Endothelial cell of umbilical vein (primary cell): ENCODE measurements at regions not wholly inside any gene's neighbourhood (a gene's known extent, or its start where the extent isn't known, plus 50 kb on each side); places are given as distances from the start of the nearest gene placed in this dataset.
"Not testable (repeated sequence)": the region's sequence is repeated elsewhere in the genome, so short reads cannot be mapped to it uniquely, and the experiment has no call there.

Source experiments
- BruUV-seq: library from RNA; stranded (reverse); fragments of 400-500 nt; replicated peaks from 2 replicates; lab custom pipeline; 2021; lab: Mats Ljungman, UMichigan
- CTCF ChIA-PET: fragments of 300-600, 350-600 bp; sonication (Branson Sonifier 250); formaldehyde crosslinking; loops from one replicate; lab custom pipeline; 2021; ENCODE audit warnings: antibody characterized with exemption, inconsistent platforms; lab: Charles Lee
- POLR2A ChIA-PET: fragments of 300-600, 350-600 bp; sonication (Branson Sonifier 250); formaldehyde crosslinking; loops from one replicate; lab custom pipeline; 2021; ENCODE audit warnings: antibody characterized with exemption, inconsistent platforms; lab: Charles Lee
- DNase-seq: peaks from one replicate; pipeline ENCODE4 v3.0.0-alpha.2; 2011; ENCODE audit warnings: low read depth, low spot score
- FAIRE-seq: peaks from 2 replicates; lab custom pipeline; 2011; peaks lifted over from hg19 to GRCh38; lab: Jason Lieb, UNC
- H2AFZ ChIP-seq: 2 replicates; pipeline ENCODE4 v1.6.0; 2012; ENCODE audit warnings: low read depth, low read length, control low read depth, inconsistent platforms
- H3K27ac ChIP-seq: 2 replicates; pipeline ENCODE4 v1.5.1; 2011; ENCODE audit warnings: low read depth, mild to moderate bottlenecking, control low read depth, low read length, moderate library complexity; ENCODE audit not compliant: insufficient read depth
- H3K27me3 ChIP-seq, 2 experiments: 2 replicates each; pipeline versions ENCODE4 v1.6.0 to v1.6.1; 2011; ENCODE audit warnings: low read length in 2 of 2, mixed read lengths in 1 of 2; ENCODE audit not compliant: control insufficient read depth in 2 of 2, insufficient read depth in 2 of 2
- H3K36me3 ChIP-seq, 2 experiments: 2 replicates in 1 of 2; 3 replicates in 1 of 2; pipeline ENCODE4 v1.5.1; 2011; ENCODE audit warnings: low read length in 2 of 2, mild to moderate bottlenecking in 1 of 2, moderate library complexity in 1 of 2; ENCODE audit not compliant: control insufficient read depth in 2 of 2, insufficient read depth in 2 of 2; ENCODE audit errors: extremely low read depth in 1 of 2
- H3K4me1 ChIP-seq: 3 replicates; pipeline ENCODE4 v1.5.1; 2011; ENCODE audit warnings: mild to moderate bottlenecking, low read length; ENCODE audit not compliant: control insufficient read depth, insufficient read depth; ENCODE audit errors: extremely low read depth
- H3K4me2 ChIP-seq: 2 replicates; pipeline ENCODE4 v1.6.1; 2011; ENCODE audit warnings: low read length, control low read depth, mixed read lengths; ENCODE audit not compliant: insufficient read depth
- H3K4me3 ChIP-seq, 3 experiments: fragments of 200-600 bp in 1 of 3; sonication (generic), shearing (Covaris generic) in 1 of 3; replicated peaks in 1 of 3; 2 replicates each; pipeline ENCODE4 v1.5.1; 2011 to 2016; ENCODE audit warnings: control low read depth in 3 of 3, low read length in 3 of 3, mild to moderate bottlenecking in 2 of 3, inconsistent platforms in 1 of 3, low read depth in 1 of 3, moderate library complexity in 1 of 3; ENCODE audit not compliant: insufficient read depth in 1 of 3
- H3K79me2 ChIP-seq: 2 replicates; pipeline ENCODE4 v1.6.0; 2012; ENCODE audit warnings: low read length, inconsistent platforms; ENCODE audit not compliant: control insufficient read depth, insufficient read depth
- H3K9ac ChIP-seq: replicated peaks from 2 replicates; pipeline ENCODE3; 2011; ENCODE audit warnings: low read length, control low read depth; ENCODE audit not compliant: insufficient read depth; ENCODE audit errors: extremely low read depth
- H3K9me1 ChIP-seq: replicated peaks from 3 replicates; pipeline ENCODE4 v1.6.0; 2011; ENCODE audit warnings: mild to moderate bottlenecking, low read length; ENCODE audit not compliant: control insufficient read depth, insufficient read depth; ENCODE audit errors: extremely low read depth
- H3K9me3 ChIP-seq: replicated peaks from 2 replicates; pipeline ENCODE4 v1.5.1; 2012; ENCODE audit warnings: low read length, inconsistent platforms; ENCODE audit not compliant: control insufficient read depth, insufficient read depth
- H4K20me1 ChIP-seq: replicated peaks from 2 replicates; pipeline ENCODE3; 2011; ENCODE audit warnings: mild to moderate bottlenecking, low read length; ENCODE audit not compliant: control insufficient read depth, insufficient read depth; ENCODE audit errors: extremely low read depth
- CTCF ChIP-seq, 2 donors: IDR thresholded peaks; 1 replicate in 1 of 2; 2 replicates in 1 of 2; pipeline ENCODE4 v1.5.1; 2011; ENCODE audit warnings: low read length in 2 of 2, mild to moderate bottlenecking in 2 of 2, moderate library complexity in 2 of 2, control low read depth in 1 of 2, inconsistent platforms in 1 of 2, low read depth in 1 of 2; ENCODE audit not compliant: insufficient read depth in 1 of 2; ENCODE audit errors: extremely low read depth in 1 of 2
- EZH2 ChIP-seq: IDR thresholded peaks from 2 replicates; pipeline ENCODE4 v1.6.1; 2012; ENCODE audit warnings: borderline replicate concordance, low read depth, mild to moderate bottlenecking, moderate library complexity, low read length, inconsistent platforms; ENCODE audit not compliant: severe bottlenecking
- GATA2 ChIP-seq: IDR thresholded peaks from 2 replicates; pipeline ENCODE4 v1.7.0; 2011; ENCODE audit warnings: low read depth, mild to moderate bottlenecking, moderate library complexity, mixed read lengths, low read length; ENCODE audit not compliant: insufficient read length, insufficient read depth
- JUN ChIP-seq: IDR thresholded peaks from 2 replicates; pipeline ENCODE4 v1.6.1; 2011; ENCODE audit warnings: borderline replicate concordance, low read depth; ENCODE audit not compliant: insufficient read length, insufficient read depth
- MYC ChIP-seq: IDR thresholded peaks from one replicate; pipeline ENCODE4 v1.6.1; 2011; ENCODE audit warnings: mild to moderate bottlenecking, low read depth, low read length
- POLR2A ChIP-seq: IDR thresholded peaks from 2 replicates; pipeline ENCODE4 v1.6.1; 2012; ENCODE audit warnings: low read depth, mild to moderate bottlenecking, control low read depth, low read length
- POLR2AphosphoS5 ChIP-seq: IDR thresholded peaks from 2 replicates; pipeline ENCODE4 v1.6.1; 2012; ENCODE audit warnings: low read depth, mild to moderate bottlenecking, control low read depth, low read length, moderate library complexity; ENCODE audit not compliant: insufficient read depth
- dilution Hi-C: fragments of 300-500 bp; cut with MboI; formaldehyde crosslinking; loops from one replicate; pipeline ENCODE4 v1.15.0; 2019; ENCODE audit warnings: low sequenced_read_pairs; ENCODE audit not compliant: extremely low pct_ligation_motif_present
- intact Hi-C: fragments of 100-400 bp; cut with micrococcal nuclease; formaldehyde crosslinking; loops from one replicate; pipeline ENCODE4 v1.10.0; 2022
- TF ChIP-seq, protein P1 (sequence below): IDR thresholded peaks from 2 replicates; pipeline ENCODE4 v1.6.1; 2011; ENCODE audit not compliant: insufficient read depth, insufficient read length

DNA sequence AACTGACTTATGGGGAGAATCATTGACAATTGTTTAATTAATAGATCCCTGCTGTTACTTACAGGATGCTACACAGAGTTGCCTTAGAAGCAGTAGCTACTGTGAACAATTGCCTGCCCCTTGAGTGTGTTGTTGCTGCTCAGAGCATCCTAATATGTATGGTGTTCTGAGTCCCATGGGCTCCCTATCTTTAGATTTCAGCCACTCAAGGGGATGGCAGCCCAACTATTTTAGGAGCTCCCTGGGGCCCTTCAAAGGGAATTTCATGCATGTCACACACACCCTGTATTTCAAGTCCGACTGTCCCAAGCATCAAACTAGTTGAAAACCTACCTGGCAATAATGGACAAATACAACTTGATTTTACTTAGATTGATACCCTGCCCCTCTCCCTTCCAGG, 111.2 kb downstream of the NOC3L start:
- ChIA-PET CTCF (no interaction called here), POLR2A (no interaction called here)
- no peaks in the 10 kb centered on the region for H3K9me1 ChIP-seq
- no peaks in the 10 kb centered on the region for H3K79me2 ChIP-seq
- no peak overlapping the region for H3K27ac ChIP-seq
- no peaks in the 10 kb centered on the region for H3K36me3 ChIP-seq
- FAIRE-seq (no peak), DNase-seq (no peak)
- no peaks in the 10 kb centered on the region for H3K9me3 ChIP-seq
- BruUV-seq = no TSS peak
- H4K20me1 ChIP-seq = no peaks in the 10 kb centered on the region
- H3K4me2 ChIP-seq = no peak overlapping the region
- intact Hi-C loops = no loop called here
- no peaks in the 10 kb centered on the region for H3K27me3 ChIP-seq
- no peak overlapping the region for H3K9ac ChIP-seq
- no peak for TF ChIP-seq POLR2AphosphoS5
- TF ChIP-seq, protein P1, sequence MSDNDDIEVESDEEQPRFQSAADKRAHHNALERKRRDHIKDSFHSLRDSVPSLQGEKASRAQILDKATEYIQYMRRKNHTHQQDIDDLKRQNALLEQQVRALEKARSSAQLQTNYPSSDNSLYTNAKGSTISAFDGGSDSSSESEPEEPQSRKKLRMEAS = no peak
- TF ChIP-seq MYC = no peak
- no peak for TF ChIP-seq GATA2
- TF ChIP-seq CTCF (IDR thresholded peaks at IDR 0.05; ENCODE audit: extremely low read depth in 1 of 2, insufficient read depth in 1 of 2, low read depth in 1 of 2, low read length in 2 of 2) = no peak
- no peak for TF ChIP-seq JUN
- no peak for TF ChIP-seq POLR2A
- TF ChIP-seq EZH2 = no peak
- dilution Hi-C loops = no loop called here
- no peaks in the 10 kb centered on the region for H3K4me1 ChIP-seq
- no peak overlapping the region for H2AFZ ChIP-seq
- no peak overlapping the region for H3K4me3 ChIP-seq

GRCh38 chr10:94257407-94257806, 105.3 kb downstream of the NOC3L start:
- H3K36me3 ChIP-seq, DNase-seq, BruUV-seq, H4K20me1 ChIP-seq, POLR2A ChIA-PET, H3K27me3 ChIP-seq, H3K4me3 ChIP-seq, CTCF ChIA-PET, intact Hi-C loops, H3K9me1 ChIP-seq, H3K4me2 ChIP-seq, H3K9ac ChIP-seq, H3K9me3 ChIP-seq, H2AFZ ChIP-seq, H3K79me2 ChIP-seq, H3K4me1 ChIP-seq, H3K27ac ChIP-seq, FAIRE-seq, dilution Hi-C loops: not testable (repeated sequence)
